Kidney epithelial cell (primary cell): ENCODE measurements at regions not wholly inside any gene's neighbourhood (a gene's known extent, or its start where the extent isn't known, plus 50 kb on each side); places are given as distances from the start of the nearest gene placed in this dataset.

ENCODE experiments used
- DNase-seq: peaks from one replicate; pipeline ENCODE4 v3.0.0-alpha.2; 2010; ENCODE audit warnings: low read depth
- H3K27me3 ChIP-seq: 2 replicates; pipeline ENCODE4 v1.6.0; 2011; ENCODE audit warnings: low read length; ENCODE audit not compliant: control insufficient read depth, insufficient read depth
- H3K36me3 ChIP-seq: 2 replicates; pipeline ENCODE4 v1.5.1; 2011; ENCODE audit warnings: low read length; ENCODE audit not compliant: control insufficient read depth, insufficient read depth
- H3K4me3 ChIP-seq: 2 replicates; pipeline ENCODE4 v1.5.1; 2011; ENCODE audit warnings: low read depth, mild to moderate bottlenecking, control low read depth, low read length
- TF ChIP-seq, protein P1 (sequence below): IDR thresholded peaks from 2 replicates; pipeline ENCODE4 v1.5.1; 2011; ENCODE audit warnings: mild to moderate bottlenecking, moderate library complexity, low read length, control low read depth, inconsistent platforms; ENCODE audit not compliant: insufficient read depth, poor library complexity, severe bottlenecking

DNA sequence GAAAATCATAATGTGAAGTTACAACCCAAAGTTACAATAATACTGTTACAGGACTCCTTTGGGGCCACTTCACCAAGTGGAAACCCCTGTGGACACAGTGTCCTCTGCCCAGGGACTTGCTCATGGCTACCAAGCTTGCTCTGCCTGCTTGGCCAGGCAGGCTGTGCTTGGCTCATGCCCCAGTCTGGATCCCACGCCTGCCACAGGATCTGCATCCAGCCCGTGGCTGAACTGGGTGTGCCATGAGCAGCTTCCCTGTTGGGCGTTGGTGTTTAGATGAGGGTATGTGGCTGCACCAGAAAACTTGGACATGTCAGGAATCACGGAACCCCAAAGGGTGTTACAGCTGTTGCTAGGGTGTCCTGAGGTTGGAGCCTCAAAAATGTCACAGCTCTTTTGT, 820.9 kb downstream of the SLC6A15 start:
- Histone ChIP-seq H3K27me3 (no peaks in the 10 kb centered on the region), H3K4me3 (no peak overlapping the region), H3K36me3 (no peaks in the 10 kb centered on the region)
- no peak for DNase-seq
- TF ChIP-seq, protein P1, sequence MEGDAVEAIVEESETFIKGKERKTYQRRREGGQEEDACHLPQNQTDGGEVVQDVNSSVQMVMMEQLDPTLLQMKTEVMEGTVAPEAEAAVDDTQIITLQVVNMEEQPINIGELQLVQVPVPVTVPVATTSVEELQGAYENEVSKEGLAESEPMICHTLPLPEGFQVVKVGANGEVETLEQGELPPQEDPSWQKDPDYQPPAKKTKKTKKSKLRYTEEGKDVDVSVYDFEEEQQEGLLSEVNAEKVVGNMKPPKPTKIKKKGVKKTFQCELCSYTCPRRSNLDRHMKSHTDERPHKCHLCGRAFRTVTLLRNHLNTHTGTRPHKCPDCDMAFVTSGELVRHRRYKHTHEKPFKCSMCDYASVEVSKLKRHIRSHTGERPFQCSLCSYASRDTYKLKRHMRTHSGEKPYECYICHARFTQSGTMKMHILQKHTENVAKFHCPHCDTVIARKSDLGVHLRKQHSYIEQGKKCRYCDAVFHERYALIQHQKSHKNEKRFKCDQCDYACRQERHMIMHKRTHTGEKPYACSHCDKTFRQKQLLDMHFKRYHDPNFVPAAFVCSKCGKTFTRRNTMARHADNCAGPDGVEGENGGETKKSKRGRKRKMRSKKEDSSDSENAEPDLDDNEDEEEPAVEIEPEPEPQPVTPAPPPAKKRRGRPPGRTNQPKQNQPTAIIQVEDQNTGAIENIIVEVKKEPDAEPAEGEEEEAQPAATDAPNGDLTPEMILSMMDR, result no peak

DNA sequence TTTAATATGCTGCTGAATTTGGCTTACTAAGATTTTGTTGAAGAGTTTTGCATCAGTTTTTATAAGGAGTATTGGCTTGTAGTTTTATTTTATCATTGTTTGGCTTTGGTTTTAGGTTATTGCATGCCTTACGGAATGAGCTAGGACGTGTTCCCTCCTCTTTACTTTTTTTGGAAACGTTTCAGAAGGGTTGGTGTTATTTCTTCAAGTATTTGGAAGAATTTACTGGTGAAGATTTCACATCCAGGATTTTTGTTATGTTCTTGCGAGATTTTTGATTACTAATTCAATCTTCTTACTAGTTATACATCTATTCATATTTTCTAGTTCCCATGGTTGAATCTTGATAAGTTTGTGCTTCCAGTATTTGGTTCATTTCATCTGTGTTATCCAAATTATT, 823.2 kb downstream of the SLC6A15 start:
- TF ChIP-seq, protein P1, result no peak
- no peak for DNase-seq
- no peaks in the 10 kb centered on the region for H3K36me3 ChIP-seq
- no peak overlapping the region for H3K4me3 ChIP-seq
- no peaks in the 10 kb centered on the region for H3K27me3 ChIP-seq

DNA sequence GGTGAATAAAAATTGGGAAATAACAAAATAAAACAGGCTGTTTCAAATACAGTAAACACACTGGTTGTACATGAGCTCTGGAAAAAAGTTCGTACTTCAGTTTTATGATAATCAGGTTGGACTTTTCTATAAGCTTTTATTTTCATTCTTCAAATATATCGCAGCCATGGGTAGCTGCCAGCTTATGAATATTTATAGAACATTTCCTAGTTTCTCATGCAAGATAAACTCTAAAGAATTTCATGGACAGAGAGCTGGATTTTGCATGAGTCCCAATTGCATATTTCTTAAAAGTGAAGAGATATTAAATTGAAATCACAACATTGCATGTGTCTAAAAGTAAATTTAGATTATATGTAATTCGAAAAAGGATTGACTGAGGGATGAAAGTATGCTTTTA, 827.6 kb downstream of the SLC6A15 start:
- TF ChIP-seq, protein P1, result no peak
- Histone ChIP-seq H3K36me3 (no peaks in the 10 kb centered on the region), H3K27me3 (no peaks in the 10 kb centered on the region), H3K4me3 (no peak overlapping the region)
- no peak for DNase-seq

DNA sequence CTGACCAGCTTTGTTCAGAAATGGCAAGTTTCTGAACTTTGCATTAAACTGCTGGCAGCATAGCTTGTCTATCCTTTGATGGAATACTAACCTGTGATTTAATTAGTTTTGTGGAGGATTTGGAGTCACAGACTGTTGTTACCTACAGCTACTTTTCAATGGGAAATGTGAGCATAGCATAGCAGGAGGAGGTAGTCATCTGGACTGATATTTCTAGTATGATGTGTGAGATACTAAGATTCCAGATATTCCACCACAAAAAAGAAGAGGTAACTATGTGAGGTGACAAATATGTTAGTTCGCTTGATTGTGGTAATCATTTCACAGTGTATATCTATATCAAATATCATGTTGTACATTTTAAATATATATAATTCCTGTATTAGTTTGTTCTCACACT, 833.0 kb downstream of the SLC6A15 start:
- TF ChIP-seq, protein P1, result no peak
- DNase-seq, result no peak
- Histone ChIP-seq H3K36me3 (no peaks in the 10 kb centered on the region), H3K4me3 (no peak overlapping the region), H3K27me3 (no peaks in the 10 kb centered on the region)

DNA sequence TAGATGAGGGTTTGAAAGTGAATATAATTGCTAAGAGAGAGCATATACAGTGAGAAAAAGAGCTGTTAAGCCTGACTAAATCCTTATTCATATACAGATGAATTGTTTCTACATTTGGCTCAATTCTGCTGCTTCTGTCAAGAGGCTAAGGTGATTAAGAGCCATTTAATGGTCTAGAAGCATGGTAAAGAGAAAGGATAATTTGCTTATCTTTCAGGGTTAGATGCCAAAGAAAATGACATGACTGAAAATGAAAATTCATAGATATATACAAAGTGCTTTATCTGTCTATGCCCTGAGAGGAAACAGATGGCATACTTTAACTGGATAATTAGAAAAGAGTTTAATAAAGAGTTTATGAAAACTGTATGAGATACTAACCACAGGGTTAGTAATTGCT, 834.9 kb downstream of the SLC6A15 start:
- no peak for DNase-seq
- H3K36me3 ChIP-seq, result no peaks in the 10 kb centered on the region
- H3K27me3 ChIP-seq, result no peaks in the 10 kb centered on the region
- no peak overlapping the region for H3K4me3 ChIP-seq
- TF ChIP-seq, protein P1, result no peak

DNA sequence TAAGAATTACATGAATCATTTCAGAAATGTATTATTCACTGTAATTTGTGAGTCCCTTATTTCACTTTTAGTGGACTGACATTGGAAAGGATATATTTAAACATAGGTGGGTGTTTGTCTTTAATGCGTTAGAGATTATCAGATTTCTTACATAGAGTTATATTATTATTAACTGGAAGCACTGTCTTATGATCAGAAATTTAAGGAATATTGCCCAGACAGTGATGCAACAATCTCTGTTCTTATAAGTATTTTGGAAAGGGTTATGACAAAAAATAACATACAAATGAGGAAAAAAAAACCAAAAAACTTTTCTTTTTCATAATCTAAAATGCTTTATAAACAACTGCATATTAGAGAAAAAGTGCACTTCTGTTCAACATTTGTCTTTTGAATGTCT, 836.6 kb downstream of the SLC6A15 start:
- no peak overlapping the region for H3K4me3 ChIP-seq
- TF ChIP-seq, protein P1, result no peak
- no peaks in the 10 kb centered on the region for H3K36me3 ChIP-seq
- DNase-seq, result no peak
- H3K27me3 ChIP-seq, result no peaks in the 10 kb centered on the region
